HCT116 (cell line): ENCODE measurements at regions not wholly inside any gene's neighbourhood (a gene's known extent, or its start where the extent isn't known, plus 50 kb on each side); places are given as distances from the start of the nearest gene placed in this dataset.

Source experiments
- CEBPB ChIP-seq: IDR thresholded peaks from 2 replicates; pipeline ENCODE4 v1.6.1; 2012; ENCODE audit warnings: low read depth
- FOSL1 ChIP-seq: IDR thresholded peaks from 2 replicates; pipeline ENCODE4 v1.6.1; 2012; ENCODE audit warnings: low read depth
- POLR2A ChIP-seq: IDR thresholded peaks from 2 replicates; pipeline ENCODE4 v1.7.0; 2011; ENCODE audit warnings: borderline replicate concordance; ENCODE audit not compliant: insufficient read depth, insufficient read length; ENCODE audit errors: extremely low read depth
- POLR2AphosphoS5 ChIP-seq: IDR thresholded peaks from 2 replicates; pipeline ENCODE4 v1.6.1; 2011; ENCODE audit warnings: mild to moderate bottlenecking, low read depth, low read length, moderate library complexity
- RAD21 ChIP-seq: IDR thresholded peaks from 2 replicates; pipeline ENCODE4 v1.6.1; 2012; ENCODE audit warnings: low read depth, mild to moderate bottlenecking
- SP1 ChIP-seq: IDR thresholded peaks from 2 replicates; pipeline ENCODE4 v1.6.1; 2012; ENCODE audit warnings: low read depth
- SRF ChIP-seq: IDR thresholded peaks from 2 replicates; pipeline ENCODE4 v1.6.1; 2012; ENCODE audit warnings: low read depth
- TCF7L2 ChIP-seq: IDR thresholded peaks from 2 replicates; pipeline ENCODE4 v1.7.0; 2011; ENCODE audit warnings: borderline replicate concordance, inconsistent platforms; ENCODE audit not compliant: insufficient read depth, insufficient read length; ENCODE audit errors: extremely low read depth
- TF ChIP-seq, protein P1 (sequence below): IDR thresholded peaks from 2 replicates; pipeline ENCODE4 v1.6.1; 2012
- TF ChIP-seq, protein P2 (sequence below), 3 experiments: fragments of 200-600 bp in 1 of 3; sonication (generic) in 1 of 3; IDR thresholded peaks in 2 of 3; conservative IDR thresholded peaks in 1 of 3; 2 replicates each; pipeline ENCODE4 v1.5.1; 2012 to 2017; ENCODE audit warnings: low read depth in 2 of 3, low read length in 2 of 3, antibody characterized with exemption in 1 of 3, borderline replicate concordance in 1 of 3, control low read depth in 1 of 3, mild to moderate bottlenecking in 1 of 3, mixed read lengths in 1 of 3, mixed run types in 1 of 3, moderate library complexity in 1 of 3; ENCODE audit not compliant: insufficient read depth in 1 of 3
- TF ChIP-seq, protein P3 (sequence below): IDR thresholded peaks from 2 replicates; pipeline ENCODE4 v1.6.1; 2012

DNA sequence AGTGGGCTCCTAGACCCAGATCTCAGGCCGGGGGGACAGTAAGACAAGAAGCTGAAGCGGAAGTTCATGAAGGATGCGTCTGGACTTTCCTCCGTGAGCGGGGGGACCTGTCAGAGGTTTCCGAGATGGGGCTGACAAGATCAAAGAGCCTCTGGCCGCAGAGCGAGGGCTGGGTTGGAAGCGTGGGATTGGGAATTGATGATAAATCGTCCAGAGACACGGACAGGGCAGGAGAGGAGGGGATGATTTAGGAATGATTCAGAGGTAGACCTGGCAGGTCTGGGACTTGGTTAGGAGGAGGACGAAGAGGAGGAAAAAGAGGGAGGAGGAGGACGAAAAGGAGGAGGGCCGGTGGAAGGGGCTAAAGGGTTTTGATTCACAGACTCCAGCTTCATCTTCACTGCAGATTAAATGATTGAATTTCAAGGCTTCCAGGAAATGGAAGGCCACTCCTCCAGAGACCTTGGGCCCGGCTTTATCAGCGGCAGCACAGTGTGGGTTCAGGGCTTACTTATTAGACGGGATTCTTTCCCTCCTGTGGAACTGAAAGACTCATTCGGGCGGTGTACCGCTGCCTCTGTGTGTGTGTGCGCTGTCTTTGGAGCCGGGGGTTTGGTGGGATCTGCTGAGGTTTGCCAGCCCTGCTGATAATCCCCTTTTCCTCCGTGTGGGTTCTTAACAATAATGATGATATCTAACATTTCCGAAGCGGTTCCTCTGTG, 85.7 kb upstream of the SLC45A1 start:
- TF ChIP-seq POLR2A (no peak), TCF7L2 (peak; percentile 95), CEBPB (no peak), FOSL1 (peak; percentile 73), RAD21 (no peak), POLR2AphosphoS5 (peak; percentile 53; the same call in 1 of the 2 replicates), SRF (no peak), SP1 (peak; percentile 90)
- TF ChIP-seq, protein P1, sequence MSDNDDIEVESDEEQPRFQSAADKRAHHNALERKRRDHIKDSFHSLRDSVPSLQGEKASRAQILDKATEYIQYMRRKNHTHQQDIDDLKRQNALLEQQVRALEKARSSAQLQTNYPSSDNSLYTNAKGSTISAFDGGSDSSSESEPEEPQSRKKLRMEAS, result peak; percentile 76
- TF ChIP-seq, protein P2, sequence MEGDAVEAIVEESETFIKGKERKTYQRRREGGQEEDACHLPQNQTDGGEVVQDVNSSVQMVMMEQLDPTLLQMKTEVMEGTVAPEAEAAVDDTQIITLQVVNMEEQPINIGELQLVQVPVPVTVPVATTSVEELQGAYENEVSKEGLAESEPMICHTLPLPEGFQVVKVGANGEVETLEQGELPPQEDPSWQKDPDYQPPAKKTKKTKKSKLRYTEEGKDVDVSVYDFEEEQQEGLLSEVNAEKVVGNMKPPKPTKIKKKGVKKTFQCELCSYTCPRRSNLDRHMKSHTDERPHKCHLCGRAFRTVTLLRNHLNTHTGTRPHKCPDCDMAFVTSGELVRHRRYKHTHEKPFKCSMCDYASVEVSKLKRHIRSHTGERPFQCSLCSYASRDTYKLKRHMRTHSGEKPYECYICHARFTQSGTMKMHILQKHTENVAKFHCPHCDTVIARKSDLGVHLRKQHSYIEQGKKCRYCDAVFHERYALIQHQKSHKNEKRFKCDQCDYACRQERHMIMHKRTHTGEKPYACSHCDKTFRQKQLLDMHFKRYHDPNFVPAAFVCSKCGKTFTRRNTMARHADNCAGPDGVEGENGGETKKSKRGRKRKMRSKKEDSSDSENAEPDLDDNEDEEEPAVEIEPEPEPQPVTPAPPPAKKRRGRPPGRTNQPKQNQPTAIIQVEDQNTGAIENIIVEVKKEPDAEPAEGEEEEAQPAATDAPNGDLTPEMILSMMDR (IDR thresholded peaks at IDR 0.05 in 2 of 3, conservative IDR thresholded peaks at IDR 0.05 in 1 of 3; ENCODE audit: borderline replicate concordance in 1 of 3, insufficient read depth in 1 of 3, low read depth in 2 of 3, low read length in 2 of 3), result no peak
- TF ChIP-seq, protein P3, sequence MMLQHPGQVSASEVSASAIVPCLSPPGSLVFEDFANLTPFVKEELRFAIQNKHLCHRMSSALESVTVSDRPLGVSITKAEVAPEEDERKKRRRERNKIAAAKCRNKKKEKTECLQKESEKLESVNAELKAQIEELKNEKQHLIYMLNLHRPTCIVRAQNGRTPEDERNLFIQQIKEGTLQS, result no peak
